GM12878 (cell line): ENCODE measurements at regions not wholly inside any gene's neighbourhood (a gene's known extent, or its start where the extent isn't known, plus 50 kb on each side); places are given as distances from the start of the nearest gene placed in this dataset.
"Not testable (repeated sequence)": the region's sequence is repeated elsewhere in the genome, so short reads cannot be mapped to it uniquely, and the experiment has no call there.

ENCODE experiments used
- ATAC-seq: fragments of 200-7000 bp; cut with Tn5 transposase; 3 replicates; pipeline ENCODE4 v1.9.1; 2020; ENCODE audit warnings: mild to moderate bottlenecking, moderate library complexity
- BruUV-seq: library from RNA; stranded (reverse); fragments of 400-500 nt; replicated peaks from 2 replicates; lab custom pipeline; 2021; lab: Mats Ljungman, UMichigan
- CTCF ChIA-PET: fragments of 300-600 bp; sonication (Branson Sonifier 250); formaldehyde crosslinking; extraction: SDS; loops from one replicate; lab custom pipeline; 2021; ENCODE audit warnings: inconsistent platforms; lab: Yijun Ruan, JAX
- POLR2A ChIA-PET: fragments of 350-600 bp; formaldehyde crosslinking; extraction: SDS; loops from one replicate; lab custom pipeline; 2021; ENCODE audit warnings: inconsistent platforms; lab: Charles Lee
- RAD21 ChIA-PET: fragments of 300-600 bp; sonication (Branson Sonifier 250); formaldehyde crosslinking; loops from one replicate; lab custom pipeline; 2023; ENCODE audit warnings: antibody characterized with exemption; ENCODE audit not compliant: unreplicated experiment; lab: Charles Lee
- SMC1A ChIA-PET: fragments of 300-600 bp; sonication (Branson Sonifier 250); formaldehyde crosslinking; loops from one replicate; lab custom pipeline; 2023; ENCODE audit not compliant: unreplicated experiment, uncharacterized antibody; lab: Charles Lee
- DNase-seq: peaks from one replicate; pipeline ENCODE4 v3.0.0-alpha.2; 2011; ENCODE audit warnings: low read depth, low spot score
- FAIRE-seq: peaks from 3 replicates; lab custom pipeline; 2011; peaks lifted over from hg19 to GRCh38; lab: Jason Lieb, UNC
- H2AFZ ChIP-seq: 2 replicates; pipeline ENCODE4 v1.6.0; 2011; ENCODE audit warnings: low read depth, low read length, control low read depth; ENCODE audit not compliant: control insufficient read depth
- H3K27ac ChIP-seq: 2 replicates; pipeline ENCODE4 v1.5.1; 2011; ENCODE audit warnings: control low read depth; ENCODE audit not compliant: control insufficient read depth, insufficient read depth
- H3K27me3 ChIP-seq, 2 experiments: replicated peaks in 1 of 2; 2 replicates each; pipeline versions ENCODE4 v1.6.0 to v1.6.1; 2011; ENCODE audit warnings: low read length in 1 of 2; ENCODE audit not compliant: control insufficient read depth in 2 of 2, insufficient read depth in 2 of 2
- H3K36me3 ChIP-seq, 2 experiments: 2 replicates each; pipeline ENCODE4 v1.5.1; 2011; ENCODE audit warnings: low read length in 1 of 2; ENCODE audit not compliant: control insufficient read depth in 2 of 2, insufficient read depth in 2 of 2
- H3K4me1 ChIP-seq: 2 replicates; pipeline ENCODE4 v1.6.1; 2011; ENCODE audit warnings: mild to moderate bottlenecking, low read length, moderate library complexity, mixed read lengths; ENCODE audit not compliant: control insufficient read depth, insufficient read depth
- H3K4me2 ChIP-seq: 2 replicates; pipeline ENCODE4 v1.6.0; 2011; ENCODE audit warnings: control low read depth; ENCODE audit not compliant: control insufficient read depth, insufficient read depth
- H3K4me3 ChIP-seq: fragments of 200-600 bp; sonication (generic); 2 replicates; pipeline ENCODE4 v1.5.1; 2016
- H3K79me2 ChIP-seq: 2 replicates; pipeline ENCODE4 v1.6.0; 2011; ENCODE audit warnings: low read length; ENCODE audit not compliant: control insufficient read depth, insufficient read depth
- H3K9ac ChIP-seq: 2 replicates; pipeline ENCODE4 v1.8.0; 2011; ENCODE audit warnings: low read length, control low read depth, mixed read lengths; ENCODE audit not compliant: control insufficient read depth, insufficient read depth
- H3K9me3 ChIP-seq: replicated peaks from 3 replicates; pipeline ENCODE4 v1.5.1; 2011; ENCODE audit warnings: mild to moderate bottlenecking, low read length; ENCODE audit not compliant: control insufficient read depth, insufficient read depth
- H4K20me1 ChIP-seq: 2 replicates; pipeline ENCODE4 v1.6.0; 2011; ENCODE audit not compliant: control insufficient read depth, insufficient read depth
- ELK1 ChIP-seq: IDR thresholded peaks from 2 replicates; pipeline ENCODE4 v1.6.1; 2012; ENCODE audit warnings: low read depth, low read length, improper control_type of control experiment
- WGBS: methylation state at CpG from one replicate; pipeline ENCODE4 v1.1.6; 2016; ENCODE audit warnings: low lambda C conversion rate; ENCODE audit not compliant: insufficient replicate concordance, insufficient coverage; ENCODE audit errors: missing lambda C conversion rate; 5-methylcytosine and 5-hydroxymethylcytosine counted together
- in situ Hi-C: fragments of 300-500 bp; cut with MboI; formaldehyde crosslinking; loops from 9 replicates; pipeline ENCODE4 v1.14.3; 2018; ENCODE audit warnings: mixed read lengths
- intact Hi-C: fragments of 100-400 bp; cut with micrococcal nuclease; formaldehyde crosslinking; loops from one replicate; pipeline ENCODE4 v1.14.2; 2022; ENCODE audit not compliant: unreplicated experiment

GRCh38 chr22:22376884-22377283 lies 131.7 kb downstream of the ZNF280B start:
- H3K9me3 ChIP-seq, intact Hi-C loops, H3K4me1 ChIP-seq: not testable (repeated sequence)

GRCh38 chr22:22377335-22377734 lies 131.2 kb downstream of the ZNF280B start:
- Histone ChIP-seq H3K4me1 (no peaks in the 10 kb centered on the region), H3K9ac (no peak overlapping the region), H3K9me3 (no peaks in the 10 kb centered on the region), H3K36me3 (no peaks in the 10 kb centered on the region), H3K79me2 (no peaks in the 10 kb centered on the region), H3K4me2 (no peak overlapping the region), H3K4me3 (no peak overlapping the region), H3K27me3 (no peaks in the 10 kb centered on the region), H2AFZ (no peak overlapping the region), H4K20me1 (no peaks in the 10 kb centered on the region), H3K27ac (no peak overlapping the region)
- CTCF ChIA-PET: no interaction called here
- in situ Hi-C loops: no loop called here
- TF ChIP-seq ELK1: no peak
- POLR2A ChIA-PET: no interaction called here
- SMC1A ChIA-PET: no interaction called here
- no TSS peak for BruUV-seq
- no peak for FAIRE-seq
- RAD21 ChIA-PET: interaction anchor here (0.6 kb wide), 1 partner anchor 105 kb away, joined by 4 read pairs; no protein-coding TSS in a partner anchor
- intact Hi-C loops: no loop called here
- no peak for DNase-seq
- no peak for ATAC-seq

More at GRCh38 chr22:22376884-22377283, 131.7 kb downstream of the ZNF280B start:
- POLR2A ChIA-PET, RAD21 ChIA-PET, ATAC-seq, H3K4me3 ChIP-seq, H3K79me2 ChIP-seq, H3K27me3 ChIP-seq, SMC1A ChIA-PET, H3K9ac ChIP-seq, CTCF ChIA-PET, H2AFZ ChIP-seq, H4K20me1 ChIP-seq, FAIRE-seq, H3K27ac ChIP-seq, H3K4me2 ChIP-seq, in situ Hi-C loops, DNase-seq, BruUV-seq, H3K36me3 ChIP-seq: not testable (repeated sequence)
- WGBS: 50% methylated on average over 6 of the region's 6 CpGs
